ENCODE measurements at regions not wholly inside any gene's neighbourhood (a gene's known extent, or its start where the extent isn't known, plus 50 kb on each side); places are given as distances from the start of the nearest gene placed in this dataset.

DNA sequence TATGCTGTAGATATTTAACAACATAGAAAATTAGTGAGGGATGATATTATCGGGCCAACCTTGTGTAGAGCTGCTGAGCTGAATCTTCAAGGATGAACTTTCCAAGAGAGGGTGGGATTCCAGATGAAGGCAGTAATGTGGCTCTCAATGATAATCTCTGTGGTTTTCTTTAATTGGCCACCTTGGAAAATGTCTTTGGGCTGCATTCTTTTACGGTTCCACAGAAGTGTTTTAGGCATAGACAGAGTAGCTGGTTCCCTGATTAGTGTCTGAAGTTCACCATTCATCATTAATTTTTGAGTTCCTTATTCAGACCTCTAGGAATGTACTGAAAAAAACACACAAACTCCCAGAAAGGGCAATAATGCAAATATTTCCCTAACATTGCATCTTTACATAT, 1566.9 kb upstream of the PIK3C3 start:
- no peak for DNase-seq

DNA sequence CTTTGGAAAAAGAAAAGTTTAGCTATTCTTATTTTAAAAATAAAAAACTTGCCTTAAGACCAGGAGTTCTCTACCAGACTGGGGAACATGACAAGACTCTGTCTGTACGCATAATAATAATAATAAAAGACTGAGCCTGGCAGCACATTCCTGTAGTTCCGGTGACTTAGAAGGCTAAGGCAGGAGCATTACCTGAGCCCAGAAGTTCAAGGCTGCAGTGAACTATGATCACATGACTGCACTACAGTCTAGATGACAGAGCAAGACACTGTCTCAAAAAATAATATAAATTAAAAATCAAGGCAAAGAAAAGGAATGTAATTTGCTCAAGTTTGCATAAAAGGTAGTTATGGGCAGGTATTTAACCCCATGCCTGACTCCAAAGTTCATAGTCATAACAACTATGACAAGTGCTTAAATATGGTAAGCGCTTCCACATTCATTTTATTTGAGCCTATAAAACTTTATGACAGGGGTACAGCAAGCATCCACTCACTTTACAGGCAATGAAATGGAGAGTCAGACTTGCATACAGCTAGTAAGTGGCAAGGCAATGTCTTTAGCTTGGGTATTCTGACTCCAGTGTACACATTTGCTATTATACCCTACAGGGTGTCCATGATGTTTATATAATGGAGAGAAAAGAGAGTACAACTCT, 1567.8 kb upstream of the PIK3C3 start:
- DNase-seq: no peak

DNA sequence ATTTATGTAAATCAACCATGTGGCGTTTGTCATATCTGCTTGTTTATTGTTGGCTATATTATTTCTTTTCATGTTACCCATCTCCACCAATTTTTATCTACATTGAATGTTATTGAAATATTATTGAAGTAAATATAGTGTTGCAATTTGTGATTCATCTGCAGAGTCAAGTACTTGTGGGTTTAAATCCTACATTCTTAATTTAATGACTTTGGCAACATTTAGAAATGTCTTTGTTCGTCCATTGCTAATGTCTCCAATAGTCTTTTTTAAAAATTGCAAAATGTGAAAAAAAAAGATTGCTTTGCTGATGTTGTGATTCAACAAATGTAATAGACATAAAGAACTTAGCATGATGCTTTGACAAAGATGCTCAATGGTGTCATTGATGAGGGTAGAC, 1572.8 kb upstream of the PIK3C3 start:
- DNase-seq: no peak

DNA sequence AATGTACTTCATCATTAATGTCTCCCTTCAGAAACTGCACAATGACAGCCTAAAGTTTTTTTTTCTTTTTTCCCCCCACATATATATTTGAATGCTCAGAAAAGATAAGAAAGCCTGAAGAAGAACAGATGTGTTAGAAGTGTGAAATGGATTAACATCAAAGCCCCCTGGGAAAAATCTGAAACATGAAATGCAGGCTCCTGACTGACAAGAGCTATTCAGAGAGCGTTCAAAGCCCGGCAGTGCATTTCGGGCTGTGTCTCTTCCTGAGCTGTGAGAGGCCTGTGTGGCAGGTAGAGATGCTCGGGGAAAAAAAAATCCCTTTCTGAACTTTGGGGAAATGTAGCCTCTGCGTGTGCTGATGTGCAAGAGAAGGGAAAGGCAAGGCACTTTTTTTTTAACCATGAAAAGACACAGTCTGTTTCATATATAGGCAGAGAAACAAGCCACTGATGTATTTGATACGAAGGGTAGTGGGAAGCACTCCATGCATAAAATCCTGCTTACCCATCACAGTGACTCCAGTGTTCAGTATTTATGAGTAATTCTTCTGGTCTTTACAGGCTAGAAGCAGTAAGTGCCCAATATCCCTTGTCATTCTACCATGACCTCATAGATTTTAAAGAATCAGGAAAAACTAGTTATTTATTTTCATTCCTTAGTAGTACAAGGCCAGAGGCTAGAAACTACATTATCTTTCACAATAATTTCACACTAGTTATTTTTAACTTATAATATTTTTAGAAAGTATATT, 1574.2 kb upstream of the PIK3C3 start:
- no peak for DNase-seq

DNA sequence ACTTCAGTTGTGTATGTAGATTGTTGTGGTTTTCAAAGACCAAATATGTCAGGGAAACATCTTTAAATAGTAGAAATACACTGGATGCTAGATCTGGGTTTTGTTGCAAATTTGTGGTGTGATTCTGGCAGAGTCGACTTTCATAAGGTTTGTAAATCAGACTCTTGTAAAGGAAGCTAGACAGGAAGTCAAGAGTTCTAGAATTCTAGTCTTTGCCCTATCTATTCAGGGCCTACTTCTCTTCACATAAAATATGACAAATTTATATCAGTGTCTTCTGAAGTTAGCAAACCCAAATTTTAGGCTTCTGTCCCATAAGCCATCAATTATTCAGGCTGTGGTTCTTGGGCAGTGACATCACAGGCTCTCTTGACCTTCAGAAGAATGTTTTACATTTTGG, 1579.2 kb upstream of the PIK3C3 start:
- DNase-seq: no peak

GRCh38 chr18:40371673-40372072, 1583.4 kb upstream of the PIK3C3 start:
- no peak for DNase-seq

DNA sequence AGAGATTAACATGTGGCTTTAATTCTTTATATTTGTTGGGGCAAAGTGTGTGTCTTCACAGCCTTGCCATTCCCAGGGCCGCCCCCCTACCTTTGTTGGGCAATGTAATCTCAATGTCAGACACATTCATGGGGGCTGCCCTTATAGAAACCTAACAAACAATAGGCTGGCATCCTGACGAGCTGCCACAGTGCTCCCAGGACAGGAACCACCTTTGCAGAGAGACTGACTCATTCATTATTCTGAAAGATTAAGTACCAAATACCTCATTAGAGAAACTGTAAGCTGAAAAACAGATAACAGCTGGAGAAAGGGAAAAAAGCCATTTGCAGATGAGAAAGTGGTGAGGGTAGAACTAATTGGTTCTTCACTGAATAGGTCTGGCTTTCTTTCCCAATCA, 1587.5 kb upstream of the PIK3C3 start:
- DNase-seq: no peak

DNA sequence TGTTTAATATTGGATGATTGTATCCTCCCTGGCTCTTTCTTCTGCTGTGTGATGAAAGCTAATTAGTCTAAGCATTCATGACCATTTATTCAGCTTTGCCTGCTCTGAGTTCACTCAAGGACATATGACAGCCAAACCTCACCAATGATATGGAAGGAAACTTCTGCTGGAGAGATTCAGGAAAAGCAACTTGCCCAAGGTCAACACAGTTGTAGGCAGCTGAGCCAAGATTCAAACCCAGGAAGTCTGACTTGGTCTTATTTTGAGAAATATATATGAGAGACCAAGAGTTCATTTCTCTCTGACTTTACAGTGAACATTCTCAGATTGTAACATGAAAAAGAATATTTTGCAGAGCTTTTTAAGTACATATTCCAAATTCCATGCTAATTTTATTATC, 1588.5 kb upstream of the PIK3C3 start:
- DNase-seq: no peak

DNA sequence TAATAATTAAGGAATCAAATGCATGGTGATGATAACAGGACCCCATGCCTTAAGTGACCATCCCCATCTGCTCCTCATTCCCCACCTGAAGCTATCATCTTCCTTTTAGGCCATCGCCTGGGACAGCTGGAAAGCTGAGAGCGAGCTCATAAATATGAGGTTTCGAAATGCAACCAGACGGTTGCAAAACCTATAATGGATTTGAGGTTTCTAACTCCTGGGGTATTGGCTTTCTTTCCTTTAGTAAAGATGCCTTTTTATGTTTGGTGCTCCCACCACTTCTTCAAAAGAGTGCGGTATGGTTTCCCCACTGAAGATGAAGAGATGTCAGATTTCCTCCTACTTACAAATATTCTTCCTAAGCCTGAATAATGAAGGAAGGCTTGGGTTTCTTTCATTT, 1589.5 kb upstream of the PIK3C3 start:
- DNase-seq: no peak

DNA sequence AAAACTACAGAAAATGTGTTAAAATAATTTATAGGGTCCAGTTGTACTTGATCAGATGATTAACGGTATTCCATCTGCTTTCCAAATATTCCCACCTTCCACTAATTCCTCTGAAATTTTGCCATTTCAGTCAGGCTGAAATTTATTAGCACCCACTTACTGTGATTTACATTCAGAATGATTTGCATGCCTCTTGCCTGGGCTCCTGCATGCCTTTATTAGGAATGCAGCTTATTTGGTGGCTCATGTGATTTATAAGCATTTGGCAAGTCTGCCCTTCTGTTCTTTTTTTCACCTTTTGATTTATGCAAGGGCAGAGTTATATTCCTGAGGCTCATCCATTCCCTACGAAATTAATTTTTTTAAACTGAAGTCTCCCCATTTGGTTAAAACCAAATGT, 1594.5 kb upstream of the PIK3C3 start:
- no peak for DNase-seq

DNA sequence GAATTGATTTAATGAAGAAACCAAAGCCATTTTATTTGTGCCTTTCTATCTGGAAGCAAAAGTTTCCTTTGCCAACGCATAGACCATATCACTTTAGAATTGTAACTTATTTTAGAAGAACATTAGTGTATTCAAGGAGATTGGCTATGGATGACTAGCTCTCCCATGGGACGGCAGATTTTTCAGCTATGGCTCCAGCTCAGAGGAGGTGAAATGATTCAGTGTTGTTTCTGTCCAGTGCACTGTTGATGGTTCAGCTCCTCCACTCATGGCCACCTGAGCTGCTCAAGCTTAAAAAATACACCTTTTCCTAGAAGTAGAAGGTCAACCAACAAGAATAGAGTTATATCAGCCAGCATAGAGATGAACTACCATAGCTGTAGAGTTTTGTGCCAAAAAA, 1597.5 kb upstream of the PIK3C3 start:
- DNase-seq: no peak

DNA sequence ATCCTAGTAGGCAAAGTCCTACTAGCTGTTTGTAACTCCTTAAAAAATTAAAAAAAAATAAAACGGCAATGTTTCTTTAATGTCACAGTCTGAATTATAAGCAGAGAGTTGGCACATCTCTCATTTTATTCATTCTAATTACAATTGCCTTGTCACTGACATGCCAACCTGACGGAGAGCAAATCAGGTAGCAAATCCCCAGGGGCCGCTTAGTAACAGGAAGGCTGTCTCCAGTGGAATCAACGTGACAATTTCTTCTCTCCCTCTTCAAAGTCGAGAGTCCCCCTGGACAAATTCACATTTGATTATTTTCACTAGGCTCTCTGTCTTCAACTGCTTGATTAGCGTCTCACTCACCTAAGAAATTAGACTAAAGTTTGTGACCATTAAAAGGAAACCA, 1598.9 kb upstream of the PIK3C3 start:
- DNase-seq: no peak

GRCh38 chr18:40355726-40356125, 1599.3 kb upstream of the PIK3C3 start:
- DNase-seq: no peak

DNA sequence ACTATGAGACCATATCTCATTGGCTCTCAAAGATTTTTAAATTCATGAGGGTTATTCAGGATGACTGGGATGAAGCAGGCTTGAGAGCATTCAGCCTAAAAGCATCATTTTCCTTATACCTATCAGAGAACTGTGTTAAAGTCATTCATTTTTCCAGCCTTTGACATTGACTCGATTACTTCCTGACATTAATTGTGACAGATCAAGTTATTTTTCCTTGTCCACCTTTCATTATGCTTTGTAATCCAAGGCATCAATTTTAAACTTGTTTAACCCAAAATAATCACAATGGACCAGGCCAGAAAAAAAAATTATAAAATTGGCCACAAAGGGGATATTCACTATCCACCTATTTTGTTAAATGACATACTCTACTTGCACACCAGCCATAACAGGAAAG, 1606.8 kb upstream of the PIK3C3 start:
- DNase-seq: no peak

DNA sequence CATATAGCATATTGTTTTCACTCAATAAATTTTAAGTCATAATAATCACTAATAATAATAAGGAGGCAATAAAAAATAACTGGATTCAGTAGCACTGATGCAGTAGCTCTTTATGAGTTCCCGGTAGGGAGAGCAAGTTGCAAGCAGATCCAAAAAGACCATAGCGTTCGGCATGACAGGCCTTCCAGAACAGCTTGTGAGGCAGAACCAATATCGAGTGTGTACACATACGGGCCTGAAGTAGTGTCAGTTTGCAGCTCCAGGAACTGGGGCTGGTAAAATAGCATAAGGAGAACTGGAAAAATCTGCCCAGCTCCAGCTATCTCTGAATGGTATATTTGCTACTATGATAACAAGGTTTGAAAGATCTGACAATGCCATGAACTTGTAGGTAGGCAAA, 1607.8 kb upstream of the PIK3C3 start:
- no peak for DNase-seq

GRCh38 chr18:40346146-40346545, 1608.9 kb upstream of the PIK3C3 start:
- no peak for DNase-seq

DNA sequence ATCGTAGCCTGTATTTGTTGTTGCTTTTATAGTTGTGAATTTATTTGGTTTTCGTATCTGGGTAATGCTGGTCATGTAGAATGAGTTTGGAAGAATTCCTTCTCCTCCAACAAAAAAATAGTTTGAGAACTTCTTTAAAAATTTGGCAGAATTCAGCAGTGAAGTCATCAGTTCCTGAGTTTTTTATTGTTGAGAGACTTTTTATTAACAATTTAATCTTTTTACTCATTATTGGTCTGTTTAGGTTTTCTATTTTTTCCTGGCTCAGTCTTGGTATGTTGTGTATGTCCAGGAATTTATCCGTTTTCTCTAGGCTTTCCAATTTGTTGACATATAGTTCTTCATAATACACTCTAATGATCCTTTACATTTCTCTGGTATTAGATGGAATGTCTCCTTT, 1613.3 kb upstream of the PIK3C3 start:
- DNase-seq: no peak

DNA sequence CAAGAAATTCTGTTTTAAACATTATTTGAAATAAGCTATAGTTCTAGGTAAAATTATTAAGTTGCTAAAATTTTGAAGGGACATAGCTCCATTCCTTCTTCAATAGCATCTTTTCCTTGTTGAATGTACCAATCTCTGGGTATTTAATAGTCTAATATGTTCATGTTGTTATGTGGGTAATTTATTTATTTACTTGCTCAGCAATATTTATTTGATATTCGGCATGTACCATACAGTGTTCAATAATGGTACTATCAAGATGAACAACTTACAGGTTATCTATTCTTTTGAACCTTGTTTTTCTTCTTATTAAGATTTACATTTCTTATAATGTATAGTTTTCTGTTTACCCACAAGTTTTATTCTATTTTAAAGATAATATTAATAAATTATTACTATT, 1616.8 kb upstream of the PIK3C3 start:
- no peak for DNase-seq

GRCh38 chr18:40326985-40327384, 1628.0 kb upstream of the PIK3C3 start:
- DNase-seq: no peak

GRCh38 chr18:40325988-40326387, 1629.0 kb upstream of the PIK3C3 start:
- no peak for DNase-seq

- DNase-seq: no peak
Measured at GRCh38 chr18:40314199-40314598, 1640.8 kb upstream of the PIK3C3 start.

DNA sequence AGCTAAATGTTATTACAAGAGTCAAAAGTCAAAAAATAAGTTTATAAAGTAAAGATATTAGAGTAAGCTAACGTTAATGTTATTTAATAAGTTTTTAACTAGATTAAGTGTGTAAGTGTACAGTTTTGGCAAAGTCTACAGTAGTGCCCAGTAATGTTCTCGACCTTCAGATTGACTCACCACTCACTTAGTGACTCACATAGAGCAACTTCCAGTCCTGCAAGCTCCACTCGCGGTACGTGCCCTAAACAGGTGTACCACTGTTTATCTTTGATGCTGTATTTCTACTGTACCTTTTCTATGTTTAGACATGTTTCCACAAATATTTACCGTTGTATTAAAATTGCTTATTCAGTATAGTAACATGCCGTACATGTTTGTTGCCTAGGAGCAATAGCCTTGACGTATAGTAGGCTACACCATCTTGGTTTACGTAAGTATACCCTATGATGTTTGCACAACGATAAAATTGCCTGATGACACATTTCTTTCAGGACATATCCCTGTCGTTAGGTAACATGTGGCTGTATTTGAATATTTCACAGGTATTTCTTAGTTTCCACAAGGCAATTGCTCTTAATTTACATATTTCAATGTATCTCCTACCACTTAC, 1641.9 kb upstream of the PIK3C3 start:
- no peak for DNase-seq

- DNase-seq: no peak
Measured at GRCh38 chr18:40307627-40308026, 1647.4 kb upstream of the PIK3C3 start.

GRCh38 chr18:40296717-40297413, 1658.2 kb upstream of the PIK3C3 start:
- DNase-seq: no peak
